Heart left ventricle (tissue), 16 donors: ENCODE measurements at regions not wholly inside any gene's neighbourhood (a gene's known extent, or its start where the extent isn't known, plus 50 kb on each side); places are given as distances from the start of the nearest gene placed in this dataset.

Experiments
- ATAC-seq, 4 donors: fragments of 200-7000 bp; cut with Tn5 transposase; one replicate each; pipeline ENCODE4 v1.9.1; 2020 to 2022; ENCODE audit warnings: moderate library complexity in 4 of 4, mild to moderate bottlenecking in 3 of 4, moderate number of reproducible peaks in 1 of 4
- DNase-seq, 5 donors: peaks; one replicate each; pipeline ENCODE4 v3.0.0-alpha.2; 2020
- H3K27ac ChIP-seq, 12 donors: fragments of 200-600 bp; sonication (generic) in 4 of 12; one replicate each; pipeline versions ENCODE4 v1.5.0 to v1.8.0; 2016 to 2022; ENCODE audit warnings: mild to moderate bottlenecking in 2 of 12
- H3K27me3 ChIP-seq, 9 donors: fragments of 200-600 bp; sonication (generic) in 2 of 9; one replicate each; pipeline versions ENCODE4 v1.5.1 to v1.8.0; 2016 to 2022; ENCODE audit warnings: mild to moderate bottlenecking in 3 of 9
- H3K36me3 ChIP-seq, 9 donors: fragments of 200-600 bp; sonication (generic) in 2 of 9; one replicate each; pipeline versions ENCODE4 v1.5.0 to v1.8.0; 2018 to 2022; ENCODE audit warnings: mild to moderate bottlenecking in 2 of 9
- H3K4me1 ChIP-seq, 12 donors: fragments of 200-600 bp; sonication (generic) in 4 of 12; one replicate each; pipeline versions ENCODE4 v1.5.0 to v1.8.0; 2016 to 2022; ENCODE audit warnings: mild to moderate bottlenecking in 3 of 12
- H3K4me3 ChIP-seq, 12 donors: fragments of 200-600 bp; sonication (generic) in 4 of 12; one replicate each; pipeline versions ENCODE4 v1.5.0 to v1.8.0; 2017 to 2022; ENCODE audit warnings: mild to moderate bottlenecking in 9 of 12, moderate library complexity in 4 of 12
- H3K9me3 ChIP-seq, 12 donors: fragments of 200-600 bp; sonication (generic) in 4 of 12; one replicate each; pipeline versions ENCODE4 v1.5.0 to v1.8.0; 2016 to 2022; ENCODE audit warnings: mild to moderate bottlenecking in 1 of 12
- CTCF ChIP-seq, 12 donors: fragments of 200-600 bp; sonication (generic) in 4 of 12; IDR thresholded peaks; one replicate each; pipeline versions ENCODE4 v1.5.0 to v1.8.0; 2018 to 2022; ENCODE audit warnings: antibody characterized with exemption in 12 of 12, mild to moderate bottlenecking in 5 of 12
- POLR2A ChIP-seq, 2 donors: fragments of 450-650 bp; IDR thresholded peaks; one replicate each; pipeline ENCODE4 v1.6.1; 2017; ENCODE audit warnings: antibody characterized with exemption in 2 of 2, mild to moderate bottlenecking in 2 of 2, moderate library complexity in 2 of 2
- whole genome bisulfite sequencing, 4 donors: extraction: QIAGEN DNeasy Blood & Tissue Kit in 2 of 4; methylation state at CpG; one replicate each; pipeline versions ENCODE4 v1.1.5 to v1.1.7; 2013 to 2018; 5-methylcytosine and 5-hydroxymethylcytosine counted together
- intact Hi-C, 10 donors: fragments of 100-400 bp; cut with DNase I; formaldehyde crosslinking; loops; one replicate each; pipeline versions ENCODE4 v1.11.1 to v1.14.2; 2022
- donor health status: ischemic (EF 13 %, LVEDD 7.1; RV severe dilation, severe dysfunction).
- donor health status: healthy with polysubstance abuse.
- donor health status: DM: no; HTN: yes; CAD: no.
- donor health status: DM: no; HTN: no; CAD: no.
- donor health status: ischemic (EF 25% LVEDD 6.9; RV normal size, moderate dysfunction).
- donor health status: ischemic (EF 25% LVEDD 5.7; RV mildly dilated, moderate dysfunction).
- donor health status: healthy.
- donor health status: DM: yes; HTN: yes; CAD: no.
- donor health status: ischemic (EF 35%, LVEDD 5.7; RV mildly dilated, moderate dysfunction).
- donor health status: nonischemic (EF 11% LVEDD 7.7; RV severe dilation, severe dysfunction).
- donor health status: DM: yes; HTN: yes; CAD: no.
- donor health status: PGD.
- donor health status: ischemic (EF 29% LVEDD 5.4; RV normal size, mild dysfunction).
- donor health status: nonischemic (EF 23%, LVEDD 6.1; RV moderate dilation, normal function).

- Histone ChIP-seq H3K27me3 (no peaks in the 10 kb centered on the region), H3K4me1 (no peaks in the 10 kb centered on the region), H3K36me3 (no peaks in the 10 kb centered on the region), H3K4me3 (no peak overlapping the region), H3K27ac (no peak overlapping the region), H3K9me3 (no peaks in the 10 kb centered on the region)
- intact Hi-C loops: loop anchor here in 1 of 10 donors (10.0 kb wide), 1 partner anchor 56 kb away; no protein-coding TSS in a partner anchor
- DNase-seq: no peak
- no peak for ATAC-seq
- 58 to 73% (median 69%) methylated on average over 1 of the region's 1 CpG for WGBS, 4 donors
- no peak for TF ChIP-seq CTCF (IDR thresholded peaks at IDR 0.05)
- no peak for TF ChIP-seq POLR2A (IDR thresholded peaks at IDR 0.05)
Measured at GRCh38 chr2:66030553-66030952, 404.4 kb upstream of the MEIS1 start.

DNA sequence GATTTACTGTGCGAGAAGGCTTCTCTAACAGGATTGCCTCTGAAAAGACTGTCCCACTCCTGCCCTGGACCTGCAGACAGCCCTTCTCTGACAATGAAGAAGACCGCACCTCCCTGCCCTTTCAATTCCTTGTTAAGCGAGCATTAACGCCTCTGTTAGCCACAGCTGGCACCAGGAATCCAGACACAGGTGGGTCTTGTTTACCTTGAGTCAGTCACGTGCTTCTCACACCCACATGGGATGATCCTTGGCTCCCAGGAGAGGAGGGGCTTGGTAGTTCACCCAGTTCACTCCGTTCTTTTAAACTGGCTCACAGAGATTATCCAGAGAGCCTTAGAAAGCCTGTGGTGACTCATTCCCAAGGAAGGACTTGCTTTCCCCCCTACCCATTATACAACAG is 410.5 kb upstream of the MEIS1 start:
- no peaks in the 10 kb centered on the region for H3K36me3 ChIP-seq
- 41 to 58% (median 48%) methylated on average over 6 of the region's 6 CpGs for WGBS, 4 donors
- ATAC-seq (no peak), DNase-seq (no peak)
- H3K4me1 ChIP-seq: no peaks in the 10 kb centered on the region
- TF ChIP-seq CTCF (IDR thresholded peaks at IDR 0.05) (no peak), POLR2A (IDR thresholded peaks at IDR 0.05) (no peak)
- H3K9me3 ChIP-seq: peaks cover 0 to 6% (median 0%) of the 10 kb centered on the region in 12 donors
- no peak overlapping the region for H3K4me3 ChIP-seq
- H3K27ac ChIP-seq: no peak overlapping the region
- no peaks in the 10 kb centered on the region for H3K27me3 ChIP-seq
- intact Hi-C loops: no loop called here

GRCh38 chr2:66021296-66021695 is 413.6 kb upstream of the MEIS1 start:
- no peak for DNase-seq
- ATAC-seq: no peak
- TF ChIP-seq CTCF (IDR thresholded peaks at IDR 0.05): no peak
- no peak for TF ChIP-seq POLR2A (IDR thresholded peaks at IDR 0.05)
- H3K4me3 ChIP-seq: no peak overlapping the region
- no peaks in the 10 kb centered on the region for H3K4me1 ChIP-seq
- intact Hi-C loops: no loop called here
- peaks cover 0 to 6% (median 0%) of the 10 kb centered on the region in 12 donors for H3K9me3 ChIP-seq
- WGBS, 4 donors: 11 to 25% (median 23%) methylated on average over 1 of the region's 1 CpG
- no peaks in the 10 kb centered on the region for H3K36me3 ChIP-seq
- no peaks in the 10 kb centered on the region for H3K27me3 ChIP-seq
- H3K27ac ChIP-seq: no peak overlapping the region

- no peak for DNase-seq
- no peak overlapping the region for H3K4me3 ChIP-seq
- peaks cover 0 to under 1% (median 0%) of the 10 kb centered on the region in 12 donors for H3K9me3 ChIP-seq
- H3K27ac ChIP-seq: no peak overlapping the region
- intact Hi-C loops: loop anchor here in 2 of 10 donors (10.0 kb wide), 1 partner anchor 557 kb away; no protein-coding TSS in a partner anchor
- TF ChIP-seq CTCF (IDR thresholded peaks at IDR 0.05): no peak
- TF ChIP-seq POLR2A (IDR thresholded peaks at IDR 0.05): no peak
- 78 to 95% (median 82%) methylated on average over 2 of the region's 2 CpGs for WGBS, 4 donors
- H3K4me1 ChIP-seq: no peaks in the 10 kb centered on the region
- ATAC-seq: no peak
- H3K36me3 ChIP-seq: no peaks in the 10 kb centered on the region
- H3K27me3 ChIP-seq: no peaks in the 10 kb centered on the region
Measured at GRCh38 chr2:66017763-66018162, 417.2 kb upstream of the MEIS1 start.
